ENCODE measurements at regions not wholly inside any gene's neighbourhood (a gene's known extent, or its start where the extent isn't known, plus 50 kb on each side); places are given as distances from the start of the nearest gene placed in this dataset.

DNA sequence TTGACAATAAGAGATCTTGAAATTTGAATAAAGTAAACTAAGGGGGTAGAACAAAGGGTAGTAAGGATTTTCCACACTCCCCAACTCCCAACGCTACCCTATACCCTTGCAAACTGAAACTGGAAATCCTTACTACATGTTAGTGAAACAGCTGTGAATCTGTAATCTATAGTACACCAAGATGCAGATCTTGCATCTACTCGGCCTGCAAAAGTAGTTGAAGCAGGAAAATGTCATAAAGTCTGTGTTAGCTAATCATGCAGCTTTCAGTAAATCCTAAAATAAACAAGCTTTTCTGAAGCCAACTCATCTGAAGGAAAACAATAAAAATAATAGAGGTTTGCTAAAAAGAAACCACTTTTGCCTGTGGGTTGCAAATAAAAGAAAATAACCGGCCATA lies 1242.0 kb upstream of the ACO1 start:
- Histone ChIP-seq H3K9me3 (no peaks in the 10 kb centered on the region), H3K4me3 (no peak overlapping the region), H3K27me3 (no peaks in the 10 kb centered on the region), H3K36me3 (no peaks in the 10 kb centered on the region), H3K4me1 (no peaks in the 10 kb centered on the region), H3K27ac (no peak overlapping the region)
- DNase-seq (no peak), ATAC-seq (no peak)
- no peak for TF ChIP-seq POLR2A (IDR thresholded peaks at IDR 0.05)
- TF ChIP-seq, protein P1, sequence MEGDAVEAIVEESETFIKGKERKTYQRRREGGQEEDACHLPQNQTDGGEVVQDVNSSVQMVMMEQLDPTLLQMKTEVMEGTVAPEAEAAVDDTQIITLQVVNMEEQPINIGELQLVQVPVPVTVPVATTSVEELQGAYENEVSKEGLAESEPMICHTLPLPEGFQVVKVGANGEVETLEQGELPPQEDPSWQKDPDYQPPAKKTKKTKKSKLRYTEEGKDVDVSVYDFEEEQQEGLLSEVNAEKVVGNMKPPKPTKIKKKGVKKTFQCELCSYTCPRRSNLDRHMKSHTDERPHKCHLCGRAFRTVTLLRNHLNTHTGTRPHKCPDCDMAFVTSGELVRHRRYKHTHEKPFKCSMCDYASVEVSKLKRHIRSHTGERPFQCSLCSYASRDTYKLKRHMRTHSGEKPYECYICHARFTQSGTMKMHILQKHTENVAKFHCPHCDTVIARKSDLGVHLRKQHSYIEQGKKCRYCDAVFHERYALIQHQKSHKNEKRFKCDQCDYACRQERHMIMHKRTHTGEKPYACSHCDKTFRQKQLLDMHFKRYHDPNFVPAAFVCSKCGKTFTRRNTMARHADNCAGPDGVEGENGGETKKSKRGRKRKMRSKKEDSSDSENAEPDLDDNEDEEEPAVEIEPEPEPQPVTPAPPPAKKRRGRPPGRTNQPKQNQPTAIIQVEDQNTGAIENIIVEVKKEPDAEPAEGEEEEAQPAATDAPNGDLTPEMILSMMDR (IDR thresholded peaks at IDR 0.05), result no peak
- intact Hi-C loops (cut with DNase I), result no loop called here
- 43 to 77% (median 67%) methylated on average over 3 of the region's 3 CpGs for WGBS, 4 donors

DNA sequence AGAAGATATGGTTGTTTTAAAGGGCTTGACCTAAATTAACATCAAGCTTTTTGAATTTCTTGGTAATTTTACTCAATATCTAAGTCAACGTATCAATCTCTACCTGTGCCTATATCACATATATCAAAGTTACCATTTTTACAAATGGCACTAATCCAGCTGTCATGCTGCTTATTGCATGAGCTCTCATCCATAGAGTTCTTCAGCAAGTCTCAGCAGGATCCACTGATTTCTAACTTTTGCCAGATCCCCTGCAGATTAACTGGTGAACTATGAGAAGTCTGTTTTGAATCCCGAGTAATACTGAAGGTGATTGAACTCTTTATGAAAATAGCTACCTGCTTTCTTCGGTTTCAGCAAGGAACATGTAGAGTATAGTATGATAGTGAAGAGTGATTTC lies 1239.8 kb upstream of the ACO1 start:
- TF ChIP-seq, protein P1 (IDR thresholded peaks at IDR 0.05), result no peak
- no peak for TF ChIP-seq POLR2A (IDR thresholded peaks at IDR 0.05)
- no peak overlapping the region for H3K4me3 ChIP-seq
- no peaks in the 10 kb centered on the region for H3K36me3 ChIP-seq
- no peak for DNase-seq
- no peak overlapping the region for H3K27ac ChIP-seq
- H3K27me3 ChIP-seq, result no peaks in the 10 kb centered on the region
- 83 to 87% (median 84%) methylated on average over 3 of the region's 3 CpGs for WGBS, 4 donors
- intact Hi-C loops (cut with DNase I), result no loop called here
- ATAC-seq, result no peak
- no peaks in the 10 kb centered on the region for H3K4me1 ChIP-seq
- no peaks in the 10 kb centered on the region for H3K9me3 ChIP-seq

DNA sequence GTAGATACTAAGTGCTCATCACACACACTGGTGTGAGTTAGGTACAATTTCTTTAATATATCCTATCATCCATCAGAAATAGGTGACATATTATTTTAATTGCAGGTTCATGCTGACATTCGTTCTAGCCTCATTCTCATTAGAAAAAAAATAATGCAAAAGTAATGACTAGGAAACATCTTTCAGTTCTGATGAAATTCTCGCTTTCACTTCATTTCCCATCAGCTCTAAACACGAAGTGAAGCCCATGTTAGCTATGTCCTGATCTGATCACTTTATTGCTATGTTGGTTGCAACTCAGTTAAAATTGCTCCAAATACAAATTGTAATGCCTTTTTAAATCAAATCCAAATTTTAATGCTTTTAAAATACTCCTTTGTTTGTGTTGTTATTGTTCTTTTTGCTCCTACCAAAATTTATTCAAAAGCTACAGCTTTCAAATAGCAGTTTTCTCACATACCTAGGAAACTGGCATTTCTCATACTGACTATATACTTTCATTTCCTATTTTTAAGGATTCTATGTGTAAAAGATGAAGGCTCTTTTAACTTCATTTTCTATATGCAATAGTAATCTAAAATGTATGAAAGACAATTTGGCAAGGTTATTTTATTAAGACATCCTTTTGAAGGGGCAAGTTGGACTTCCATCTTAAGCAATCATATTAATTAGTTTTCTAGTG lies 1237.8 kb upstream of the ACO1 start:
- intact Hi-C loops (cut with DNase I), result no loop called here
- no peak for DNase-seq
- no peak for TF ChIP-seq POLR2A (IDR thresholded peaks at IDR 0.05)
- TF ChIP-seq, protein P1 (IDR thresholded peaks at IDR 0.05), result no peak
- Histone ChIP-seq H3K4me1 (no peaks in the 10 kb centered on the region), H3K36me3 (no peaks in the 10 kb centered on the region), H3K27ac (no peak overlapping the region), H3K9me3 (no peaks in the 10 kb centered on the region), H3K4me3 (no peak overlapping the region), H3K27me3 (no peaks in the 10 kb centered on the region)
- no peak for ATAC-seq
- WGBS, 4 donors, result 74 to 79% (median 74%) methylated on average over 3 of the region's 3 CpGs

DNA sequence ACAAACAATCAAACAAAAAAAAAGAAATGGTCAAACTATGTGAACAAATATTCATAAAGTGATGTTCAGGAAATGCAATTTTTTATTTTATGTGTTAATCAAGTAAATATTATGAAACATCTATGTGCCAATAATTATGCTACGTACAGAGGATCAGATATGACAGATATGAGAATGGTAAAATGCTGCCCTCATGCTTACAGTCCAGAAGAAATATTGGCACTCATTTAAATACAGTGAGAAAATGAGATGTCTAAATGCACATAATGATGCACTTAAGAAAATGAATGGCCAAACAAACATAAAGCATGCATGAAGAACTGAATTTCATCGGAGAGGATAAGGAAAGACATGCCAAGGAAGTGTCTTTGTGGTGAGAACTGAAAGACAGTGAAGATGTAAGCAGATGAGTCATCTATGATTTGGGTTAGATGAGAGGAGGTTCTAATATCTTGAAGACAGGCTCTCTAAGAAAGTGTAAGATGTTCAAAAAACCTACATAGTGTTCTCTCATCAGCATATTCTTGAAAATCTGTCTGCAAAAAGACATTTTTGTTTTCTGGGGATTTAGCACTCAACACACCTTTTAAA lies 1231.1 kb upstream of the ACO1 start:
- Histone ChIP-seq H3K4me1 (no peaks in the 10 kb centered on the region), H3K4me3 (no peak overlapping the region), H3K27ac (no peak overlapping the region), H3K9me3 (peaks cover 0 to 4% (median 0%) of the 10 kb centered on the region in 12 donors), H3K36me3 (no peaks in the 10 kb centered on the region), H3K27me3 (no peaks in the 10 kb centered on the region)
- ATAC-seq (no peak), DNase-seq (no peak)
- intact Hi-C loops (cut with DNase I), result no loop called here
- WGBS, 4 donors, result 61 to 69% (median 63%) methylated on average over 2 of the region's 2 CpGs
- TF ChIP-seq, protein P1 (IDR thresholded peaks at IDR 0.05), result no peak
- no peak for TF ChIP-seq POLR2A (IDR thresholded peaks at IDR 0.05)
